HepG2 (cell line): ENCODE measurements at regions not wholly inside any gene's neighbourhood (a gene's known extent, or its start where the extent isn't known, plus 50 kb on each side); places are given as distances from the start of the nearest gene placed in this dataset.

Experiments used
- BHLHE40 ChIP-seq: IDR thresholded peaks from 2 replicates; pipeline ENCODE4 v1.6.1; 2011; ENCODE audit warnings: low read length, improper control_type of control experiment
- CTCF ChIP-seq: sonication (generic); formaldehyde crosslinking; IDR thresholded peaks from 2 replicates; pipeline ENCODE4 v1.5.0; 2020; ENCODE audit warnings: mild to moderate bottlenecking, missing genetic modification reagents, moderate library complexity
- DPF2 ChIP-seq: sonication (generic); formaldehyde crosslinking; IDR thresholded peaks from 2 replicates; pipeline ENCODE4 v1.4.0; 2020; ENCODE audit warnings: mild to moderate bottlenecking, low read depth, missing genetic modification reagents, borderline replicate concordance
- EZH2 ChIP-seq: conservative IDR thresholded peaks from 2 replicates; pipeline ENCODE4 v1.6.1; 2012; ENCODE audit warnings: mild to moderate bottlenecking, low read depth, low read length, moderate library complexity
- FOXO1 ChIP-seq: sonication (generic); formaldehyde crosslinking; IDR thresholded peaks from 2 replicates; pipeline ENCODE4 v1.4.0; 2020; ENCODE audit warnings: missing genetic modification reagents
- POLR2AphosphoS2 ChIP-seq: IDR thresholded peaks from 2 replicates; pipeline ENCODE4 v1.6.1; 2011; ENCODE audit warnings: low read depth, low read length, improper control_type of control experiment
- ZBTB1 ChIP-seq: sonication (generic); formaldehyde crosslinking; IDR thresholded peaks from 2 replicates; pipeline ENCODE4 v1.4.0; 2020; ENCODE audit warnings: missing genetic modification reagents, borderline replicate concordance
- ZNF496 ChIP-seq: sonication (generic); formaldehyde crosslinking; IDR thresholded peaks from 2 replicates; pipeline ENCODE4 v1.8.1; 2023; ENCODE audit warnings: mild to moderate bottlenecking, moderate library complexity, missing genetic modification reagents; ENCODE audit not compliant: insufficient replicate concordance
- TF ChIP-seq, protein P1 (sequence below): sonication (generic); formaldehyde crosslinking; conservative IDR thresholded peaks from 2 replicates; pipeline ENCODE4 v1.4.0; 2020; ENCODE audit warnings: missing genetic modification reagents
- TF ChIP-seq, protein P2 (sequence below): sonication (generic); formaldehyde crosslinking; IDR thresholded peaks from 2 replicates; pipeline ENCODE4 v1.4.0; 2020; ENCODE audit warnings: missing genetic modification reagents, borderline replicate concordance

DNA sequence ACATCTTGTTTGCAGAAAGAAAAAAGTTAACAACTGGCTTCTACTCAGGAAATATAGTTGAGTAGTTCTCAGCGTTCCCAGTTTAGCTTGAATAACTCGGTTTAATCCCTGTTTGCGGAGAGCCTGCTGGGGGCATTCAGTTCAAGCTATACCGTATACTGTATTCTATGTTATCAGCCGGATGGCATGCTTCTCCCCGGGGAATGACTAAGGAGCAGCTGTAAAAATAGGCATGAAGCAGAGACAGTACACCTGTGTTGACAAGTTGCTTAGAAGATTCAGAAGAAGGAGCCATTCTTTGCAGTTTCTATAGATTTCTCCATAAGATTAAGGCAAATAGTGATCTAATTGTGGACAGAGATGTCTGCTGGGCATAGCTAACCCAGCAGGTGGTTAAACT is 267.8 kb upstream of the NCAM2 start:
- no peak for TF ChIP-seq ZNF496 (CRISPR knock-in tag)
- TF ChIP-seq FOXO1 (CRISPR knock-in tag): no peak
- TF ChIP-seq EZH2: no peak
- TF ChIP-seq, protein P1, sequence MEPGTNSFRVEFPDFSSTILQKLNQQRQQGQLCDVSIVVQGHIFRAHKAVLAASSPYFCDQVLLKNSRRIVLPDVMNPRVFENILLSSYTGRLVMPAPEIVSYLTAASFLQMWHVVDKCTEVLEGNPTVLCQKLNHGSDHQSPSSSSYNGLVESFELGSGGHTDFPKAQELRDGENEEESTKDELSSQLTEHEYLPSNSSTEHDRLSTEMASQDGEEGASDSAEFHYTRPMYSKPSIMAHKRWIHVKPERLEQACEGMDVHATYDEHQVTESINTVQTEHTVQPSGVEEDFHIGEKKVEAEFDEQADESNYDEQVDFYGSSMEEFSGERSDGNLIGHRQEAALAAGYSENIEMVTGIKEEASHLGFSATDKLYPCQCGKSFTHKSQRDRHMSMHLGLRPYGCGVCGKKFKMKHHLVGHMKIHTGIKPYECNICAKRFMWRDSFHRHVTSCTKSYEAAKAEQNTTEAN (CRISPR knock-in tag): no peak
- TF ChIP-seq POLR2AphosphoS2: no peak
- TF ChIP-seq ZBTB1 (CRISPR knock-in tag): no peak
- no peak for TF ChIP-seq CTCF (CRISPR knock-in tag)
- no peak for TF ChIP-seq DPF2 (CRISPR knock-in tag)
- TF ChIP-seq, protein P2, sequence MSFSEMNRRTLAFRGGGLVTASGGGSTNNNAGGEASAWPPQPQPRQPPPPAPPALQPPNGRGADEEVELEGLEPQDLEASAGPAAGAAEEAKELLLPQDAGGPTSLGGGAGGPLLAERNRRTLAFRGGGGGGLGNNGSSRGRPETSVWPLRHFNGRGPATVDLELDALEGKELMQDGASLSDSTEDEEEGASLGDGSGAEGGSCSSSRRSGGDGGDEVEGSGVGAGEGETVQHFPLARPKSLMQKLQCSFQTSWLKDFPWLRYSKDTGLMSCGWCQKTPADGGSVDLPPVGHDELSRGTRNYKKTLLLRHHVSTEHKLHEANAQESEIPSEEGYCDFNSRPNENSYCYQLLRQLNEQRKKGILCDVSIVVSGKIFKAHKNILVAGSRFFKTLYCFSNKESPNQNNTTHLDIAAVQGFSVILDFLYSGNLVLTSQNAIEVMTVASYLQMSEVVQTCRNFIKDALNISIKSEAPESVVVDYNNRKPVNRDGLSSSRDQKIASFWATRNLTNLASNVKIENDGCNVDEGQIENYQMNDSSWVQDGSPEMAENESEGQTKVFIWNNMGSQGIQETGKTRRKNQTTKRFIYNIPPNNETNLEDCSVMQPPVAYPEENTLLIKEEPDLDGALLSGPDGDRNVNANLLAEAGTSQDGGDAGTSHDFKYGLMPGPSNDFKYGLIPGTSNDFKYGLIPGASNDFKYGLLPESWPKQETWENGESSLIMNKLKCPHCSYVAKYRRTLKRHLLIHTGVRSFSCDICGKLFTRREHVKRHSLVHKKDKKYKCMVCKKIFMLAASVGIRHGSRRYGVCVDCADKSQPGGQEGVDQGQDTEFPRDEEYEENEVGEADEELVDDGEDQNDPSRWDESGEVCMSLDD (CRISPR knock-in tag): no peak
- no peak for TF ChIP-seq BHLHE40
